SU-DHL-6 (cell line): ENCODE measurements at regions not wholly inside any gene's neighbourhood (a gene's known extent, or its start where the extent isn't known, plus 50 kb on each side); places are given as distances from the start of the nearest gene placed in this dataset.
"Not testable (repeated sequence)": the region's sequence is repeated elsewhere in the genome, so short reads cannot be mapped to it uniquely, and the experiment has no call there.

ENCODE experiments used
- H2AFZ ChIP-seq: fragments of 200-600 bp; sonication (generic); 2 replicates; pipeline ENCODE4 v1.6.1; 2014; ENCODE audit warnings: low read depth, mild to moderate bottlenecking, moderate library complexity, mixed read lengths, antibody characterized with exemption, low read length; ENCODE audit not compliant: severe bottlenecking
- H3F3A ChIP-seq: fragments of 200-600 bp; shearing (Covaris generic); 2 replicates; pipeline ENCODE4 v1.6.0; 2016; ENCODE audit warnings: antibody characterized with exemption, mild to moderate bottlenecking; ENCODE audit not compliant: insufficient read depth
- H3K27ac ChIP-seq: fragments of 200-600 bp; sonication (generic); 2 replicates; pipeline ENCODE4 v1.5.1; 2016; ENCODE audit warnings: low read depth, mild to moderate bottlenecking, low read length, moderate library complexity, mixed read lengths
- H3K27me3 ChIP-seq: fragments of 200-600 bp; sonication (generic), shearing (Covaris generic); 2 replicates; pipeline ENCODE4 v1.6.0; 2014; ENCODE audit warnings: mild to moderate bottlenecking, low read length
- H3K36me3 ChIP-seq: fragments of 200-600 bp; sonication (generic); 2 replicates; pipeline ENCODE4 v1.6.1; 2014; ENCODE audit warnings: mild to moderate bottlenecking, low read length, mixed read lengths
- H3K4me2 ChIP-seq: fragments of 300-600, 200-600 bp; shearing (Covaris generic), sonication (generic); 2 replicates; pipeline ENCODE4 v1.6.0; 2014; ENCODE audit warnings: low read length, low read depth, mild to moderate bottlenecking; ENCODE audit not compliant: poor library complexity, severe bottlenecking
- H3K4me3 ChIP-seq: fragments of 200-600 bp; sonication (generic); 2 replicates; pipeline ENCODE4 v1.5.1; 2014; ENCODE audit warnings: antibody characterized with exemption, low read length, mild to moderate bottlenecking, mixed read lengths; ENCODE audit not compliant: insufficient read depth, poor library complexity, severe bottlenecking
- H3K79me2 ChIP-seq: fragments of 200-600 bp; sonication (generic); 2 replicates; pipeline ENCODE4 v1.6.1; 2014; ENCODE audit warnings: mild to moderate bottlenecking, low read length, moderate library complexity; ENCODE audit not compliant: insufficient read depth
- H3K9ac ChIP-seq: fragments of 200-600 bp; sonication (generic); 2 replicates; pipeline ENCODE4 v1.7.0; 2014; ENCODE audit warnings: mild to moderate bottlenecking, low read length
- H3K9me2 ChIP-seq: fragments of 200-600 bp; sonication (generic); replicated peaks from 2 replicates; pipeline ENCODE4 v1.6.1; 2014; ENCODE audit warnings: low read length; ENCODE audit not compliant: insufficient read depth
- H3K9me3 ChIP-seq: fragments of 200-600 bp; sonication (generic); 2 replicates; pipeline ENCODE4 v1.6.1; 2014; ENCODE audit warnings: low read length, mixed read lengths; ENCODE audit not compliant: insufficient read depth
- H4K20me1 ChIP-seq: fragments of 200-600 bp; sonication (generic); 2 replicates; pipeline ENCODE4 v1.6.1; 2014; ENCODE audit warnings: low read depth, mild to moderate bottlenecking, antibody characterized with exemption, low read length, moderate library complexity, mixed read lengths
- CTCF ChIP-seq: fragments of 200-600 bp; sonication (generic); IDR thresholded peaks from one replicate; pipeline ENCODE4 v1.5.1; 2017; ENCODE audit warnings: antibody characterized with exemption, mild to moderate bottlenecking, low read length, moderate library complexity; ENCODE audit not compliant: insufficient read depth, poor library complexity, severe bottlenecking
- EZH2phosphoT487 ChIP-seq: fragments of 200-600 bp; sonication (generic), shearing (Covaris generic); conservative IDR thresholded peaks from 2 replicates; pipeline ENCODE4 v1.6.1; 2018; ENCODE audit warnings: mild to moderate bottlenecking, antibody characterized with exemption, low read length, moderate library complexity, mixed read lengths

- Histone ChIP-seq H3K27me3 (no peaks in the 10 kb centered on the region), H3K4me2 (no peak overlapping the region), H3K79me2 (no peaks in the 10 kb centered on the region), H2AFZ (no peak overlapping the region), H3K4me3 (no peak overlapping the region), H4K20me1 (no peaks in the 10 kb centered on the region), H3K9ac (no peak overlapping the region), H3K36me3 (no peaks in the 10 kb centered on the region), H3K9me2 (no peaks in the 10 kb centered on the region), H3K9me3 (no peaks in the 10 kb centered on the region), H3K27ac (no peak overlapping the region), H3F3A (no peaks in the 10 kb centered on the region)
- TF ChIP-seq CTCF = peak; percentile 21
- TF ChIP-seq EZH2phosphoT487 = no peak
These were observed 65.8 kb downstream of the MTX3 start for GRCh38 chr5:79924936-79925893.

DNA sequence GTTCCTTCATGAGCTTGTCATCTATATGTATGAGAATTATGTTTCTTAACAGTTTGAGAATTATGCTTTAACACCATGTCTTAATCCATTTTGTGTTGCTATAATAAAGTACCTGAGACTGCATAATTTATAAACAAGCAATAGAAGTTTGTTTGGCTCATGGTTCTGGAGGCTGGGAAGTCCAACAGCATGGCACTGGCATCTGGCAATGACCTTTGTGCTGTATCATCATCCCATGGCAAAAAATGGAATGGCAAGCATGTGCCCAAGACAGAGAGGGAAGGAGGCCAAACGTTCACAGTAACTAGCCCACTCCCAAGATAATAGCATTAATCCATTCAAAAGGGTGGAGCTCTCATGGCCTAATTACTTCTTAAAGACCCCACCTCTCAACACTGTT, 67.6 kb downstream of the MTX3 start:
- Histone ChIP-seq H3K79me2 (no peaks in the 10 kb centered on the region), H3K27me3 (no peaks in the 10 kb centered on the region)

DNA sequence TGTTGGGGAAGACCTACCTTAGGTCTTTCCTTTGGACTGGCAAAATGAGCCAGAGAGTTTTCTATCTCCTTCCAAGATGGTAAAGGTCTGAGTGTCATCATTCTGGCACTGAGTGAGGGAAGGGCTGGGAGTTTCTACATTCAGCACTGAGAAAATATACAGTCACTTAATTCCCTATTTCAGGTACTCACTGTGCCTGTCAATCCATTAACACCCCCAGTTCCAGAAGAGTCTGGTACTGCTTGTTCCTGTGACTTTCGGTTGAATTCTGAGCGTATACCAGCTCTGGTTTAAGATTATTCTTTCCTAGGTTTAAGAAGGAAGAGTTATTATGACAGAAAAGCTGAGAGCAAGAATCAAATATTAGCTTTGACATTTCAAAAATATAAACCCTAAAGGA, 68.4 kb downstream of the MTX3 start:
- no peaks in the 10 kb centered on the region for H3K27me3 ChIP-seq
- no peaks in the 10 kb centered on the region for H3K9me3 ChIP-seq
- no peak overlapping the region for H2AFZ ChIP-seq
- no peak overlapping the region for H3K4me3 ChIP-seq
- TF ChIP-seq CTCF = no peak
- no peak for TF ChIP-seq EZH2phosphoT487
- H3K36me3 ChIP-seq = no peaks in the 10 kb centered on the region
- H3K79me2 ChIP-seq = no peaks in the 10 kb centered on the region
- no peak overlapping the region for H3K9ac ChIP-seq
- H3K27ac ChIP-seq = no peak overlapping the region
- H3K4me2 ChIP-seq = no peak overlapping the region
- H3F3A ChIP-seq = no peaks in the 10 kb centered on the region
- no peaks in the 10 kb centered on the region for H4K20me1 ChIP-seq
- H3K9me2 ChIP-seq = no peaks in the 10 kb centered on the region

More for the DNA sequence above, 67.6 kb downstream of the MTX3 start:
- H3F3A ChIP-seq = no peaks in the 10 kb centered on the region
- no peak overlapping the region for H2AFZ ChIP-seq
- H3K9me2 ChIP-seq = no peaks in the 10 kb centered on the region
- no peak overlapping the region for H3K4me3 ChIP-seq
- H3K36me3 ChIP-seq = no peaks in the 10 kb centered on the region
- H4K20me1 ChIP-seq = no peaks in the 10 kb centered on the region
- TF ChIP-seq EZH2phosphoT487 = no peak
- no peak for TF ChIP-seq CTCF
- no peak overlapping the region for H3K9ac ChIP-seq
- no peaks in the 10 kb centered on the region for H3K9me3 ChIP-seq
- no peak overlapping the region for H3K27ac ChIP-seq
- H3K4me2 ChIP-seq = no peak overlapping the region

DNA sequence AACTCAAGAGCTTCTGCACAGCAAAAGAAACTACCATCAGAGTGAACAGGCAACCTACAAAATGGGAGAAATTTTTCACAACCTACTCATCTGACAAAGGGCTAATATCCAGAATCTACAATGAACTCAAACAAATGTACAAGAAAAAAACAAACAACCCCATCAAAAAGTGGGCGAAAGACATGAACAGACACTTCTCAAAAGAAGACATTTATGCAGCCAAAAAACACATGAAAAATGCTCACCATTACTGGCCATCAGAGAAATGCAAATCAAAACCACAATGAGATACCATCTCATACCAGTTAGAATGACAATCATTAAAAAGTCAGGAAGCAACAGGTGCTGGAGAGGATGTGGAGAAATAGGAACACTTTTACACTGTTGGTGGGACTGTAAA, 83.6 kb downstream of the MTX3 start:
- H3K36me3 ChIP-seq, H3K9me2 ChIP-seq, H3K79me2 ChIP-seq, H3K27me3 ChIP-seq, H3K4me2 ChIP-seq, H3K9me3 ChIP-seq, H3K9ac ChIP-seq, H3K27ac ChIP-seq, H3K4me3 ChIP-seq, H3F3A ChIP-seq, H4K20me1 ChIP-seq, H2AFZ ChIP-seq: not testable (repeated sequence)

DNA sequence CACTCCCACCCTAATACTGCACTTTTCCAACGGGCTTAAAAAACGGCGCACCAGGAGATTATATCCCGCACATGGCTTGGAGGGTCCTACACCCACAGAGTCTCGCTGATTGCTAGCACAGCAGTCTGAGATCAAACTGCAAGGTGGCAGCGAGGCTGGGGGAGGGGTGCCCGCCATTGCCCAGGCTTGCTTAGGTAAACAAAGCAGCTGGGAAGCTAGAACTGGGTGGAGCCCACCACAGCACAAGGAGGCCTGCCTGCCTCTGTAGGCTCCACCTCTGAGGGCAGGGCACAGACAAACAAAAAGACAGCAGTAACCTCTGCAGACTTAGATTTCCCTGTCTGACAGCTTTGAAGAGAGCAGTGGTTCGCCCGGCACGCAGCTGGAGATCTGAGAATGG, 88.5 kb downstream of the MTX3 start:
- H3F3A ChIP-seq, H4K20me1 ChIP-seq, H3K36me3 ChIP-seq, H3K9me2 ChIP-seq, H3K27me3 ChIP-seq, H3K4me3 ChIP-seq, H3K4me2 ChIP-seq, H3K9ac ChIP-seq, H3K9me3 ChIP-seq, H3K27ac ChIP-seq, H3K79me2 ChIP-seq, H2AFZ ChIP-seq: not testable (repeated sequence)
